OCI-LY7 (cell line): ENCODE measurements at regions not wholly inside any gene's neighbourhood (a gene's known extent, or its start where the extent isn't known, plus 50 kb on each side); places are given as distances from the start of the nearest gene placed in this dataset.

Source experiments
- BruUV-seq: library from RNA; stranded (reverse); fragments of 400-500 nt; replicated peaks from 2 replicates; lab custom pipeline; 2021; lab: Mats Ljungman, UMichigan
- CTCF ChIA-PET: fragments of 300-600 bp; sonication (Branson Sonifier 250); formaldehyde crosslinking; loops from one replicate; lab custom pipeline; 2022; ENCODE audit warnings: antibody characterized with exemption; ENCODE audit not compliant: unreplicated experiment; lab: Charles Lee
- POLR2A ChIA-PET: fragments of 300-600 bp; sonication (Branson Sonifier 250); formaldehyde crosslinking; loops from one replicate; lab custom pipeline; 2022; ENCODE audit warnings: antibody characterized with exemption; lab: Charles Lee
- DNase-seq: peaks from one replicate; pipeline ENCODE4 v3.0.0-alpha.2; 2015; ENCODE audit warnings: low spot score
- H2AFZ ChIP-seq: fragments of 200-600 bp; sonication (generic), shearing (Covaris generic); 2 replicates; pipeline ENCODE4 v1.6.1; 2014; ENCODE audit warnings: mild to moderate bottlenecking, antibody characterized with exemption, low read length, moderate library complexity
- H3K27ac ChIP-seq: fragments of 200-600 bp; sonication (generic); 2 replicates; pipeline ENCODE4 v1.5.1; 2014; ENCODE audit warnings: mixed run types, low read depth, mild to moderate bottlenecking, moderate library complexity, low read length, inconsistent platforms; ENCODE audit not compliant: poor library complexity, severe bottlenecking
- H3K36me3 ChIP-seq: fragments of 200-600 bp; sonication (generic); 2 replicates; pipeline ENCODE4 v1.6.1; 2014; ENCODE audit warnings: mild to moderate bottlenecking, antibody characterized with exemption, low read length, moderate library complexity, mixed read lengths; ENCODE audit not compliant: insufficient read depth
- H3K4me1 ChIP-seq: fragments of 200-600 bp; sonication (generic); 2 replicates; pipeline ENCODE4 v1.5.1; 2014; ENCODE audit warnings: mild to moderate bottlenecking, low read length; ENCODE audit not compliant: insufficient read depth, poor library complexity, severe bottlenecking
- H3K4me2 ChIP-seq: fragments of 200-600 bp; sonication (generic); 2 replicates; pipeline ENCODE4 v1.6.1; 2014; ENCODE audit warnings: mild to moderate bottlenecking, low read length
- H3K4me3 ChIP-seq: fragments of 200-600 bp; sonication (generic); 2 replicates; pipeline ENCODE4 v1.5.1; 2014; ENCODE audit warnings: mild to moderate bottlenecking, low read depth, low read length; ENCODE audit not compliant: poor library complexity, severe bottlenecking
- H3K79me2 ChIP-seq: fragments of 200-600 bp; sonication (generic); 2 replicates; pipeline ENCODE4 v1.6.1; 2016; ENCODE audit warnings: low read depth, mild to moderate bottlenecking, low read length, moderate library complexity, mixed read lengths; ENCODE audit not compliant: insufficient read depth
- H3K9me2 ChIP-seq: fragments of 200-600 bp; sonication (generic); 2 replicates; pipeline ENCODE4 v1.6.1; 2016; ENCODE audit warnings: mild to moderate bottlenecking, low read length, mixed read lengths; ENCODE audit not compliant: insufficient read depth
- H3K9me3 ChIP-seq: fragments of 200-600 bp; sonication (generic); 2 replicates; pipeline ENCODE4 v1.6.1; 2014; ENCODE audit warnings: mild to moderate bottlenecking, mixed run types, low read length, mixed read lengths
- H4K20me1 ChIP-seq: fragments of 200-600 bp; sonication (generic); 2 replicates; pipeline ENCODE4 v1.6.1; 2014; ENCODE audit warnings: mild to moderate bottlenecking, antibody characterized with exemption, low read length, moderate library complexity, mixed read lengths; ENCODE audit not compliant: insufficient read depth
- CTCF ChIP-seq: fragments of 200-600 bp; sonication (generic); conservative IDR thresholded peaks from 2 replicates; pipeline ENCODE4 v1.5.1; 2014; ENCODE audit warnings: mild to moderate bottlenecking, antibody characterized with exemption, low read length, moderate library complexity, mixed read lengths
- EZH2phosphoT487 ChIP-seq: fragments of 200-600 bp; sonication (generic); IDR thresholded peaks from 2 replicates; pipeline ENCODE4 v1.6.1; 2018; ENCODE audit warnings: low read depth, borderline replicate concordance, mild to moderate bottlenecking, mixed run types, antibody characterized with exemption, low read length, moderate library complexity, mixed read lengths
- intact Hi-C: fragments of 100-400 bp; cut with micrococcal nuclease; formaldehyde crosslinking; loops from one replicate; pipeline ENCODE4 v1.10.0; 2022; ENCODE audit not compliant: unreplicated experiment

GRCh38 chr1:67991546-67991945, 58.9 kb downstream of the DIRAS3 start:
- intact Hi-C loops: no loop called here
- ChIA-PET CTCF (no interaction called here), POLR2A (no interaction called here)
- Histone ChIP-seq H4K20me1 (no peaks in the 10 kb centered on the region), H3K79me2 (no peaks in the 10 kb centered on the region), H3K9me3 (0 out of 2 replicates have a peak, but pooled peaks cover 5% of the 10 kb centered on the region), H2AFZ (no peak overlapping the region), H3K27ac (no peak overlapping the region), H3K36me3 (no peaks in the 10 kb centered on the region), H3K4me3 (no peak overlapping the region), H3K4me2 (no peak overlapping the region), H3K9me2 (no peaks in the 10 kb centered on the region), H3K4me1 (no peaks in the 10 kb centered on the region)
- DNase-seq: no peak
- TF ChIP-seq CTCF (no peak), EZH2phosphoT487 (no peak)
- BruUV-seq: no TSS peak

- H2AFZ ChIP-seq: no peak overlapping the region
- H3K4me2 ChIP-seq: no peak overlapping the region
- no peaks in the 10 kb centered on the region for H3K4me1 ChIP-seq
- CTCF ChIA-PET: no interaction called here
- no peak overlapping the region for H3K4me3 ChIP-seq
- no peaks in the 10 kb centered on the region for H3K9me3 ChIP-seq
- TF ChIP-seq EZH2phosphoT487 (no peak), CTCF (no peak)
- POLR2A ChIA-PET: no interaction called here
- intact Hi-C loops: no loop called here
- no TSS peak for BruUV-seq
- H3K36me3 ChIP-seq: no peaks in the 10 kb centered on the region
- no peaks in the 10 kb centered on the region for H4K20me1 ChIP-seq
- DNase-seq: no peak
- no peaks in the 10 kb centered on the region for H3K9me2 ChIP-seq
- no peak overlapping the region for H3K27ac ChIP-seq
- no peaks in the 10 kb centered on the region for H3K79me2 ChIP-seq
Measured at GRCh38 chr1:67988066-67988465, 62.4 kb downstream of the DIRAS3 start.

- Histone ChIP-seq H3K79me2 (no peaks in the 10 kb centered on the region), H3K4me3 (no peak overlapping the region), H4K20me1 (no peaks in the 10 kb centered on the region), H3K27ac (no peak overlapping the region), H3K36me3 (no peaks in the 10 kb centered on the region), H3K9me2 (no peaks in the 10 kb centered on the region), H3K9me3 (no peaks in the 10 kb centered on the region), H3K4me2 (no peak overlapping the region), H2AFZ (no peak overlapping the region), H3K4me1 (no peaks in the 10 kb centered on the region)
- BruUV-seq: no TSS peak
- intact Hi-C loops: no loop called here
- DNase-seq: no peak
- ChIA-PET POLR2A (no interaction called here), CTCF (no interaction called here)
- TF ChIP-seq EZH2phosphoT487 (no peak), CTCF (no peak)
Measured at GRCh38 chr1:67987046-67987799, 63.2 kb downstream of the DIRAS3 start.
